ENCODE measurements at regions not wholly inside any gene's neighbourhood (a gene's known extent, or its start where the extent isn't known, plus 50 kb on each side); places are given as distances from the start of the nearest gene placed in this dataset.

DNA sequence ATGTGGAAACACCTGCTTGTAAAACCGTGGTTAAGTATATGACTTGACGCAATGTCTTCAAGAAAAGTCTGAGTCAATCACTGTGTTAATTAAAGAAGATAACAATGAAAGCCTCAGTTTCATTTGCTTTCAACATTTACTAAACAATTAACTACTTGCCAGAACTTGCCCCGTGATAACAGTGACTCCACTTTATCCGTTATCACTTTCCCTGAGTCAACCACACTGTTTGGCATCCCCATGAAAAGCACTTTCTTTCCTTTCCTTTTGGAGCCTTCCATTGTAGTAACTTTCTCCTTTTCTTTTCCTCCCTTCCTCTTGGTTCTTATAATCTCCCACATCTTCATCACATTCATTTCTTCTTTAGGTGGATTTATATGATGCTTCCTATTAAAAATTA lies 435.1 kb upstream of the GOT2 start:
- TF ChIP-seq CTCF (conservative IDR thresholded peaks at IDR 0.05 in 1 of 2, IDR thresholded peaks at IDR 0.05 in 1 of 2; ENCODE audit: extremely low read depth in 1 of 2, insufficient read depth in 1 of 2, low read depth in 1 of 2, low read length in 2 of 2) (no peak), EZH2 (IDR thresholded peaks at IDR 0.05; ENCODE audit: borderline replicate concordance, low read length) (no peak)
